Stomach (tissue), 8 donors: ENCODE measurements at regions not wholly inside any gene's neighbourhood (a gene's known extent, or its start where the extent isn't known, plus 50 kb on each side); places are given as distances from the start of the nearest gene placed in this dataset.
"Not testable (repeated sequence)": the region's sequence is repeated elsewhere in the genome, so short reads cannot be mapped to it uniquely, and the experiment has no call there.

ENCODE experiments used
- DNase-seq, 2 donors: peaks; one replicate each; pipeline versions ENCODE4 v3.0.0 to v3.0.0-alpha.2; 2013 to 2019
- H3K27ac ChIP-seq, 5 donors: fragments of 200-600 bp in 4 of 5; sonication (generic) in 4 of 5; one replicate each; pipeline ENCODE4 v1.5.1; 2013 to 2019; ENCODE audit warnings: mild to moderate bottlenecking in 1 of 5, moderate library complexity in 1 of 5
- H3K27me3 ChIP-seq, 3 donors: fragments of 200-600 bp; sonication (generic); one replicate each; pipeline ENCODE4 v1.5.1; 2017 to 2019; ENCODE audit warnings: mixed run types in 1 of 3
- H3K36me3 ChIP-seq, 4 donors: fragments of 200-600 bp; sonication (generic); 1 replicate in 3 of 4; 2 replicates in 1 of 4; pipeline ENCODE4 v1.5.1; 2016 to 2019
- H3K4me1 ChIP-seq, 4 donors: fragments of 200-600 bp; sonication (generic); one replicate each; pipeline ENCODE4 v1.5.1; 2016 to 2019
- H3K4me3 ChIP-seq, 4 donors: fragments of 200-600 bp; sonication (generic) in 3 of 4; one replicate each; pipeline ENCODE4 v1.5.1; 2016 to 2019; ENCODE audit warnings: mild to moderate bottlenecking in 1 of 4
- H3K9me3 ChIP-seq, 4 donors: fragments of 200-600 bp; sonication (generic); one replicate each; pipeline ENCODE4 v1.5.1; 2016 to 2019
- CTCF ChIP-seq, 7 experiments: fragments of 450-650 bp in 4 of 7; fragments of 200-600 bp in 3 of 7; sonication (generic) in 3 of 7; IDR thresholded peaks; one replicate each; pipeline ENCODE4 v1.5.1; 2016 to 2019; ENCODE audit warnings: antibody characterized with exemption in 7 of 7, control low read depth in 2 of 7, mild to moderate bottlenecking in 1 of 7
- EP300 ChIP-seq: sonication (generic); formaldehyde crosslinking; IDR thresholded peaks from one replicate; pipeline ENCODE4 v1.6.1; 2017; ENCODE audit warnings: antibody characterized with exemption
- POLR2A ChIP-seq, 4 donors: fragments of 450-650 bp; IDR thresholded peaks; one replicate each; pipeline ENCODE4 v1.6.1; 2016; ENCODE audit warnings: antibody characterized with exemption in 4 of 4, control low read depth in 2 of 4, mild to moderate bottlenecking in 1 of 4, moderate library complexity in 1 of 4
- POLR2AphosphoS5 ChIP-seq, 3 donors: sonication (generic); formaldehyde crosslinking; IDR thresholded peaks; one replicate each; pipeline ENCODE4 v1.6.1; 2016; ENCODE audit warnings: antibody characterized with exemption in 3 of 3
- WGBS, 5 donors: extraction: QIAGEN DNeasy Blood & Tissue Kit in 3 of 5; methylation state at CpG; one replicate each; pipeline versions ENCODE4 v1.1.5 to v1.1.7; 2013 to 2018; 5-methylcytosine and 5-hydroxymethylcytosine counted together
- intact Hi-C: fragments of 100-400 bp; cut with DNase I; formaldehyde crosslinking; loops from one replicate; pipeline ENCODE4 v1.15.1; 2023; ENCODE audit warnings: low total_unique reads
- donor health status: healthy with polysubstance abuse.
- donor health status: Bipolar disorder and iron deficiency.
- donor health status: healthy.

- 86 to 96% (median 94%) methylated on average over 3 of the region's 3 CpGs for WGBS, 5 donors
- DNase-seq: no peak
- Histone ChIP-seq H3K4me3 (no peak overlapping the region), H3K4me1 (peaks cover 0 to 6% (median 0%) of the 10 kb centered on the region in 4 donors), H3K36me3 (no peaks in the 10 kb centered on the region), H3K9me3 (no peaks in the 10 kb centered on the region), H3K27ac (no peak overlapping the region), H3K27me3 (no peaks in the 10 kb centered on the region)
- intact Hi-C loops: no loop called here
- no peak for TF ChIP-seq CTCF (IDR thresholded peaks at IDR 0.05)
- no peak for TF ChIP-seq POLR2AphosphoS5 (IDR thresholded peaks at IDR 0.05)
- no peak for TF ChIP-seq POLR2A (IDR thresholded peaks at IDR 0.05)
- TF ChIP-seq EP300: no peak
Observed at GRCh38 chr15:96487245-96487644, 156.7 kb downstream of the NR2F2 start.

GRCh38 chr15:96491066-96491699 is 160.7 kb downstream of the NR2F2 start:
- H3K27me3 ChIP-seq, H3K9me3 ChIP-seq, H3K36me3 ChIP-seq, H3K4me1 ChIP-seq, DNase-seq, intact Hi-C loops, H3K27ac ChIP-seq, H3K4me3 ChIP-seq: not testable (repeated sequence)
- 51 to 81% (median 74%) methylated on average over 15 of the region's 15 CpGs for WGBS, 5 donors

GRCh38 chr15:96491700-96492644 is 161.5 kb downstream of the NR2F2 start:
- H3K4me1 ChIP-seq, intact Hi-C loops: not testable (repeated sequence)
- 91 to 95% (median 92%) methylated on average over 17 to 58 of the region's 58 CpGs for WGBS, 5 donors

GRCh38 chr15:96494505-96494904 is 164.0 kb downstream of the NR2F2 start:
- intact Hi-C loops: no loop called here
- no peak overlapping the region for H3K27ac ChIP-seq
- no peak for TF ChIP-seq POLR2AphosphoS5 (IDR thresholded peaks at IDR 0.05)
- TF ChIP-seq EP300: no peak
- no peak for TF ChIP-seq CTCF (IDR thresholded peaks at IDR 0.05)
- no peak for TF ChIP-seq POLR2A (IDR thresholded peaks at IDR 0.05)

More at GRCh38 chr15:96491700-96492644, 161.5 kb downstream of the NR2F2 start:
- not testable (repeated sequence) for H3K27ac ChIP-seq, H3K27me3 ChIP-seq, H3K4me3 ChIP-seq, H3K36me3 ChIP-seq, DNase-seq, H3K9me3 ChIP-seq

GRCh38 chr15:96495386-96495785 is 164.9 kb downstream of the NR2F2 start:
- TF ChIP-seq CTCF (IDR thresholded peaks at IDR 0.05) (no peak), EP300 (no peak), POLR2AphosphoS5 (IDR thresholded peaks at IDR 0.05) (no peak), POLR2A (IDR thresholded peaks at IDR 0.05) (no peak)
- no peak overlapping the region for H3K27ac ChIP-seq
- H3K4me1 ChIP-seq: peaks cover 0 to 6% (median 0%) of the 10 kb centered on the region in 4 donors
- no peaks in the 10 kb centered on the region for H3K36me3 ChIP-seq
- no peak for DNase-seq
- 90 to 98% (median 93%) methylated on average over 5 of the region's 5 CpGs for WGBS, 5 donors
- no peaks in the 10 kb centered on the region for H3K9me3 ChIP-seq
- no peak overlapping the region for H3K4me3 ChIP-seq
- no peaks in the 10 kb centered on the region for H3K27me3 ChIP-seq
- intact Hi-C loops: no loop called here

More at GRCh38 chr15:96494505-96494904, 164.0 kb downstream of the NR2F2 start:
- no peak overlapping the region for H3K4me3 ChIP-seq
- H3K4me1 ChIP-seq: peaks cover 0 to 6% (median 0%) of the 10 kb centered on the region in 4 donors
- peak in 1 of 2 donors; percentile 51 for DNase-seq
- 37 to 52% (median 46%) methylated on average over 7 of the region's 7 CpGs for WGBS, 5 donors
- H3K27me3 ChIP-seq: no peaks in the 10 kb centered on the region
- no peaks in the 10 kb centered on the region for H3K36me3 ChIP-seq
- no peaks in the 10 kb centered on the region for H3K9me3 ChIP-seq
